Naive B cell (primary cell): ENCODE measurements at regions not wholly inside any gene's neighbourhood (a gene's known extent, or its start where the extent isn't known, plus 50 kb on each side); places are given as distances from the start of the nearest gene placed in this dataset.
"Not testable (repeated sequence)": the region's sequence is repeated elsewhere in the genome, so short reads cannot be mapped to it uniquely, and the experiment has no call there.

ENCODE experiments used
- ATAC-seq, 2 donors: fragments of 150-1000 bp; cut with Tn5 transposase; 2 replicates each; pipeline ENCODE4 v1.10.0; 2021; ENCODE audit warnings: low read depth in 2 of 2, mild to moderate bottlenecking in 2 of 2, moderate library complexity in 2 of 2
- DNase-seq: peaks from one replicate; pipeline ENCODE4 v3.0.0; 2022
- H3K27ac Mint-ChIP-seq, 6 donors: one replicate each; pipeline ENCODE4 v1.8.0; 2020 to 2022; ENCODE audit warnings: mild to moderate bottlenecking in 6 of 6, mixed read lengths in 6 of 6, moderate library complexity in 5 of 6, inconsistent platforms in 2 of 6
- H3K27me3 Mint-ChIP-seq, 3 donors: one replicate each; pipeline ENCODE4 v1.8.0; 2021 to 2022; ENCODE audit warnings: mixed read lengths in 3 of 3, mild to moderate bottlenecking in 1 of 3
- H3K36me3 Mint-ChIP-seq, 2 donors: one replicate each; pipeline ENCODE4 v1.8.0; 2020 to 2022; ENCODE audit warnings: mixed read lengths in 2 of 2, inconsistent platforms in 1 of 2, mild to moderate bottlenecking in 1 of 2
- H3K4me1 Mint-ChIP-seq, 3 donors: one replicate each; pipeline ENCODE4 v1.8.0; 2020 to 2022; ENCODE audit warnings: mixed read lengths in 3 of 3, inconsistent platforms in 1 of 3, mild to moderate bottlenecking in 1 of 3, moderate library complexity in 1 of 3
- H3K4me3 Mint-ChIP-seq, 8 donors: one replicate each; pipeline ENCODE4 v1.8.0; 2020 to 2022; ENCODE audit warnings: mild to moderate bottlenecking in 8 of 8, mixed read lengths in 8 of 8, moderate library complexity in 8 of 8, inconsistent platforms in 2 of 8
- H3K9me3 Mint-ChIP-seq, 7 donors: one replicate each; pipeline ENCODE4 v1.8.0; 2020 to 2022; ENCODE audit warnings: mixed read lengths in 7 of 7, mild to moderate bottlenecking in 5 of 7, inconsistent platforms in 2 of 7, moderate library complexity in 1 of 7

DNA sequence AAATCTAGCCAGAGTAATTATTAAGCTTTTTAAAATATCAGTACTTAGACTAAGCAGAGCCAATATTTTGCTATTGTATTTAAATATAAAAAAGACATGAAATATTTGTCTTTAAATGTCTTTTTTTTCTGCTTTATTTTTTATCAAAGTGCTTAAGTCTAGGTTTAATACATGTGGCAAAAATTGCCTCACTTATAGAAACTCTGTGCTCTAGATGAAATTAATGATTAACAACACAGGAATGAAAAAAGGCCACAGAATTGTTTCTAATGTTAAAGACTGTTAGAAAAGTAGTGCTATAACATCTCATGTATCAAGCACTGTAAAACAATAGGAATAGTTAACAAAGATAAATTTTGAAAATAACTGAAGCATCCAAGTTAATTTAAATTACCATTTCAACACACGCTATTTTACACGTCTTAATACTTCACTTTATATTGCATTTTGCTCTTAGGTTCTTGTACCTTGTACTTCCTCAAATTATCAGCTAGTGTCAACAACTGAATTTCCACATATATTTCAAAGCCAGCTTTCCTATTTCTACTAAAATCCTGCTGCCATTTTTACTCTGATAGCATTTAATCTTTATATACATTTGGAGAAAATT, 1515.1 kb downstream of the HACE1 start:
- no peak for ATAC-seq
- no peak for DNase-seq
- H3K27me3 Mint-ChIP-seq = no peaks in the 10 kb centered on the region
- no peak overlapping the region for H3K4me3 Mint-ChIP-seq
- no peak overlapping the region for H3K27ac Mint-ChIP-seq
- peaks cover 0 to 2% (median 0%) of the 10 kb centered on the region in 7 donors for H3K9me3 Mint-ChIP-seq
- no peaks in the 10 kb centered on the region for H3K36me3 Mint-ChIP-seq
- no peaks in the 10 kb centered on the region for H3K4me1 Mint-ChIP-seq

DNA sequence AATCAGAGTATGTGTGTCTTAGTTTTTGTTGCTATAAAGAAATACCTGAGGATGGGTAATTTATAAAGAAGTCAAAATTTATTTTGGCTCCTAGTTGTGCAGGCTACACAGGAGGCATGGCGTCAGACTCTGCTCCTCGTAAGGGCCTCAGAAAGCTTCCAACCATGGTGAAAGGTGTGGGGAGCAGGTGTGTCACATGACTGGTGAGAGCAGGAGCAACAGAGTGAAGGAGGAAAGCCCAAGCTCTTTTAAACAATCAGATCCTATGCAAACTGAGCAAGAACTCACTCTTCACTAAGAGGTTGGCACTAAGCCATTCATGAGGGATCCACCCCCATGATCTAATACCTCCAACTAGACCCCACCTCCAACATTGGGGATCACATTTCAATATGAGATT, 1524.3 kb downstream of the HACE1 start:
- no peak overlapping the region for H3K27ac Mint-ChIP-seq
- H3K36me3 Mint-ChIP-seq = no peaks in the 10 kb centered on the region
- no peaks in the 10 kb centered on the region for H3K27me3 Mint-ChIP-seq
- no peaks in the 10 kb centered on the region for H3K4me1 Mint-ChIP-seq
- ATAC-seq (no peak), DNase-seq (no peak)
- no peak overlapping the region for H3K4me3 Mint-ChIP-seq
- peaks cover 0 to 5% (median 0%) of the 10 kb centered on the region in 7 donors for H3K9me3 Mint-ChIP-seq

DNA sequence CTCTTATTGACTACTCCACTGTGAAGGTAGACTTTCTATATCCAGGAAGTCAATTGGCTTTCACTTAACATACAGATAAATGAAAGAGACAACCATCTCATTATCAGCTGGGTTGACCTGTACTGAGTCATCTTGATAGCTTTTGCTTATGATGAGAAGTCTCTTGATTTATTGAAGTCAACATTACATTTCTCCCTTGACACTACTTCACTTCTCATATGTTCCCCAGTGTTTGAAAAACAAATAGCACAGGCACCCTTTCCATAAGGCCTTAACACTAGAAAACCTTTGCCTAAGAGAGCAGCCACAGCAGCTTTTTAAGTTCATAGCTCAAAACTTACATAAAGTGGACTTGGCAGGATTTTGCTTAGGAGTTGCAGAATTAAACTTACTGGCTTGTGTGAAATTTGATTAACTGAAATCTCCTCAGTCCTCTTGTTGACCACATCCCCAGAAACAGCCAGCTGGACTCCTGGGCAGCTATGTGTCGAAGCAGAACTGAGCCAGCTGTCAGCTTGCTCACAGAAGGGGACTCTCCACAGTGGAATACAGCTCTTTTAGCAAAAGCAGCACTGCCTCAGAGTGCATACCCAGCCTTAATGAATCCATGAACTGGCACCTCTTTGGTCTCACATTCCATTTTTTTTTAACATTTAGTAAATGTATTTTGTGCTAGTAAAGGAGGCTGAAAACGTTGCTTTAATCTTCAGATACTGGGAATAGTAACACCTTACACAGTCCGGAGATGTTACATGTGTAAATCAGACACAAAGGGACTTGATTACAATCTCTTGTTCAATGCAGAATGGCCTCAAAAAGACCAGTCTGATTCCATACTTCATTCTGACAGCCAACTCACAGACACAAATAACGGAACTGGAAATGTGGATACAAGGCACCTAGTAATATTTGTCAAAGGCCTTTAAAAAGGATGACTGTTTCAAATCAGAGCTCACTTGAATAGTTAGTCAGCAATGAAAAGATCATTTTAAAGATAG, 1532.7 kb downstream of the HACE1 start:
- ATAC-seq (no peak), DNase-seq (no peak)
- Mint-ChIP-seq H3K27ac (no peak overlapping the region), H3K9me3 (peaks cover 0 to 5% (median 0%) of the 10 kb centered on the region in 7 donors), H3K36me3 (no peaks in the 10 kb centered on the region), H3K27me3 (no peaks in the 10 kb centered on the region), H3K4me1 (no peaks in the 10 kb centered on the region), H3K4me3 (no peak overlapping the region)

DNA sequence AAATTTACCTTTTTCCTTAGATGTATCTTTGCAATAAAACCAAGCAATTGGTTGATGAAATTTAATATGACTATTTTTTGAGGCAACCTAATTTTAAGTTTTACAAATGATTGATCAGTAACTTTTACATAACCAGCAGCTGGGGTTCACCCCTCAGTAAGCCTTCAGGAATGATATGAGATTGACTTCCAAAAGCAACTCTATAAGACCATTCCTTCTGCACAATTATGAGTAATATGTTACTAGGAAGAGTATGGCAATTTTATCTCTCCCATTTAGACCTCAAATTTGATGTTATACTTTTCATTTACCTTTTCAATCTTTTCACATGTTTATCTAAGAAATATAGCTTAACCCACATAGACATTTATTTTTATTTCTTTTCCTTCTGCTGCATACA, 1546.3 kb downstream of the HACE1 start:
- Mint-ChIP-seq H3K27ac (no peak overlapping the region), H3K27me3 (no peaks in the 10 kb centered on the region), H3K9me3 (peaks cover 2 to 10% (median 7%) of the 10 kb centered on the region in 7 donors), H3K4me3 (no peak overlapping the region), H3K36me3 (no peaks in the 10 kb centered on the region), H3K4me1 (no peaks in the 10 kb centered on the region)
- no peak for ATAC-seq
- DNase-seq = no peak

DNA sequence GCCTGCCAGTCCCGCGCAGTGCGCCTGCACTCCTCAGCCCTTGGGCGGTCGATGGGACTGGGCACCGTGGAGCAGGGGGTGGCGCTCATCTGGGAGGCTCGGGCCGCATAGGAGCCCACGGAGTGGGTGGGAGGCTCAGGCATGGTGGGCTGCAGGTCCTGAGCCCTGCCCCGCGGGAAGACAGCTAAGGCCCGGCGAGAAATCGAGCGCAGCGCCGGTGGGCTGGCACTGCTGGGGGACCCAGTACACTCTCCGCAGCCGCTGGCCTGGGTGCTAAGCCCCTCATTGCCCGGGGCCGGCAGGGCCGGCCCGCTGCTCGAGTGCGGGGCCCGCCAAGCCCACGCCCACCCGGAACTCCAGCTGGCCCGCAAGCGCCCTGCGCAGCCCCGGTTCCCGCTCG, 1565.3 kb downstream of the HACE1 start:
- H3K36me3 Mint-ChIP-seq, H3K27ac Mint-ChIP-seq, H3K27me3 Mint-ChIP-seq, H3K4me3 Mint-ChIP-seq, ATAC-seq, DNase-seq, H3K4me1 Mint-ChIP-seq, H3K9me3 Mint-ChIP-seq: not testable (repeated sequence)

DNA sequence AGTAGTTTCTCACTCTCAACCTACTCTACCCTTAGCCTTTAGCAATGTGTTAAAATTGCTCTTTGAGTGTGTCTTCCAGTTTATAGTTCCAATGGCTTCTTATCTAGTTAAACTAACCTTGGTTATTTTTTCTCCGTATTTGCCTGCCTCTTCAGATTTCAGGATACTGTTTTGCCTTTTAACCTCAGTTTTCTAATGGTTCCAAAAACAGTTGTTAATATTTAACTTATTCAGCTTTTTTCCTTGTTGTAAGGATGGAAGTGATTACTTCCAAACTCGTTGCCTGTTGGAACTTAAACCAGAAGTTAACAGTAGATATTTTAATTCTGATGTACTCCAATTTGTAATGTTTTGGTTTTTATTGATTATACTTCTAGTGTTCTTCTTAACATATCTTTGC, 1574.9 kb downstream of the HACE1 start:
- no peaks in the 10 kb centered on the region for H3K27me3 Mint-ChIP-seq

DNA sequence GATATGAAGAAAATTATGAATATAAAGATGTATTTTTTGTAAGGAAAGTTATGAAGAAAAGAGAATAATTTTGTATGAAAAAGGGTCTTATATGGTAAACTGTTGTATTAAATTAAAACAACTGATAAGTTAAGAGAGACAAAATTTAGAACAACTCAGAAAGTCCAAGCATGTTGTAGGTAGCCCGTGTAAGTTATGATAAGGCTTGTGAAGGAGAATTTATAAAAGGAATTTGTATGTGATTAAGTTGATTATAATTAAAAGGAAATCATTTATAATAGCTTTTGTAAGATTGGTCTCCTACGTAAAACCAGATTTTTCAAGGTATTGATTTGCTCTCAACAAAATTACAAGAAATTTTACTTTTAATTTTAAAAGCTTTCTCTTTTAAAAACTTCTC, 1579.3 kb downstream of the HACE1 start:
- no peaks in the 10 kb centered on the region for H3K27me3 Mint-ChIP-seq
- no peaks in the 10 kb centered on the region for H3K4me1 Mint-ChIP-seq
- no peak overlapping the region for H3K27ac Mint-ChIP-seq
- H3K4me3 Mint-ChIP-seq = no peak overlapping the region
- H3K36me3 Mint-ChIP-seq = no peaks in the 10 kb centered on the region
- H3K9me3 Mint-ChIP-seq = peaks cover 0 to 6% (median 3%) of the 10 kb centered on the region in 7 donors
- DNase-seq (no peak), ATAC-seq (no peak)

More for the DNA sequence above, 1574.9 kb downstream of the HACE1 start:
- ATAC-seq = no peak
- Mint-ChIP-seq H3K36me3 (no peaks in the 10 kb centered on the region), H3K27ac (no peak overlapping the region), H3K9me3 (peaks cover 0 to 4% (median 0%) of the 10 kb centered on the region in 7 donors), H3K4me1 (no peaks in the 10 kb centered on the region), H3K4me3 (no peak overlapping the region)
- no peak for DNase-seq

DNA sequence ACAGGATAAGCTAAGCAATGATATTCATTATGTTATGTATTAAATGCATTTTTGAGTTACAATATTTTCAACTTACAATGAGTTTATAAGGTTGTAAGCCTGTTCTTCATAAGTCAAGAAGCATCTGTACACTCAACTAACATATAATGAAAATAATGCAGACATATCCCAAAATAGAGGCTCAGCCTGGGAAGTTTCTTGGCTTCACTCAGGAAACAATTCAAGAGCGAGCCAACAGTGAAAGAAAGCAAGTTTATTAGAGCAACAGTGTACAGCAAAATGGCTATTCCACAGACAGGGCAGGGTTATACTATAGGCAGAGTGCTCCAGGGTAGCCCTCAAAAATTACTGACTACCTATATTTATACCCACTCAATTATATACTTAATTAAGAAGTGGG, 1581.8 kb downstream of the HACE1 start:
- no peaks in the 10 kb centered on the region for H3K27me3 Mint-ChIP-seq
- no peak overlapping the region for H3K27ac Mint-ChIP-seq
- no peak for DNase-seq
- ATAC-seq = no peak
- peaks cover 0 to 6% (median 3%) of the 10 kb centered on the region in 7 donors for H3K9me3 Mint-ChIP-seq
- no peaks in the 10 kb centered on the region for H3K4me1 Mint-ChIP-seq
- H3K4me3 Mint-ChIP-seq = no peak overlapping the region
- no peaks in the 10 kb centered on the region for H3K36me3 Mint-ChIP-seq

DNA sequence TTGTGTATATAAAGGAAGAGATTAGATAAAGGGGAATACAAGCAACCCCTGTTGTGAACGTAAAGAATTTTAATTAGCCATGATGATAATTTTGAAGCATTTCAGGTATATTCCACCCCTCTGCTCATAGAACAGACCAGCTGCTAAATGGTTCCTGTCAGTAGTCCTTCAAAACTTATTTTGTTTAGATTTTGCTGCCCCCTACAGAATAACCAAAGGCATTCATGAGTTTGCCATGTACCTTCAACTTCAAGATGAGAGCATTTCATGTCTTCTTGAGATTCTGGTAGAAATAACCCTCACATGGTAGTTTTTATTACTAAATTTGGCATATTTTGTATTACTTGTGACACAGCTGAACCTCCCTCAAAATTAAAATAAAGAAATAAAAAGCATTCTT, 1586.7 kb downstream of the HACE1 start:
- Mint-ChIP-seq H3K27ac (no peak overlapping the region), H3K4me1 (no peaks in the 10 kb centered on the region), H3K4me3 (no peak overlapping the region), H3K9me3 (no peaks in the 10 kb centered on the region), H3K36me3 (no peaks in the 10 kb centered on the region), H3K27me3 (no peaks in the 10 kb centered on the region)
- DNase-seq (no peak), ATAC-seq (no peak)

DNA sequence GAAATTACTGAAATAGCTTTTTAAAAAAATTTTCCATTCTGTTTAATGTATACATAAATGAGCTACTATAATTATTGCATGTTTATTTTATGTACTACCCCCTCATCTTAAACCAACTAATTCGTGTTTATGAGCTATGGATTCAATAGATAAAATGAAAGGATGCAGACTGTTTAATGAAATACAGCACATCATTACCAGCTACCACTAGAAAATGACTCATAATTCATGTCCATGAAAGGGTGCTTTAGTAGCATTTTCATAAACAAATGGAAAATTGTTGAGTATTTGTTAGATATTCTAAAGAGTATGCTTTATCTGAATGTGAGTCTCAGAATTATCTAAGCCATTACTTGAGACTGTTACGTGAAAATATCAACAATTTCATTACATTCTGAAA, 1590.1 kb downstream of the HACE1 start:
- H3K27me3 Mint-ChIP-seq = no peaks in the 10 kb centered on the region
- H3K36me3 Mint-ChIP-seq = no peaks in the 10 kb centered on the region
- no peak for DNase-seq
- H3K4me3 Mint-ChIP-seq = no peak overlapping the region
- no peak overlapping the region for H3K27ac Mint-ChIP-seq
- no peaks in the 10 kb centered on the region for H3K4me1 Mint-ChIP-seq
- H3K9me3 Mint-ChIP-seq = peaks cover 0 to 3% (median 0%) of the 10 kb centered on the region in 7 donors
- ATAC-seq = no peak

DNA sequence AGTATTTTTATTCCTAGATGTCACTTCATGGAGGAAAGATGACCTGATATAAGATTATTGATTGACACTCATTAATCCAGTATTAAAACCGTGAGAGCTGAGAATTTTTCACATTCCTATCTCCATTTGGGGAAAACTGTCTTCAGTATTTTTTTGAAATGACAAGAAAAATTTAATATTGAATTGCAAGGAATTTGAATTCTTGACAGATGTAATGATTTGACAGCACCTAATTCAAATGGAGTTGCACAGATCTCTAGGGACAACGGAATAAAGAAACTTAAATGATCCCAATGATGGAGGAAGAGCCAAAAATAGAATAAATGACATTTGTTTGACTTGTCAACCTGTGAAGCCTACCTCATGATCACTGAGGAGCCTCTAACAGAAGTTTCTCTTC, 1591.4 kb downstream of the HACE1 start:
- Mint-ChIP-seq H3K4me3 (no peak overlapping the region), H3K27me3 (no peaks in the 10 kb centered on the region), H3K36me3 (no peaks in the 10 kb centered on the region), H3K4me1 (no peaks in the 10 kb centered on the region), H3K27ac (no peak overlapping the region), H3K9me3 (peaks cover 0 to 3% (median 0%) of the 10 kb centered on the region in 7 donors)
- ATAC-seq (no peak), DNase-seq (no peak)

DNA sequence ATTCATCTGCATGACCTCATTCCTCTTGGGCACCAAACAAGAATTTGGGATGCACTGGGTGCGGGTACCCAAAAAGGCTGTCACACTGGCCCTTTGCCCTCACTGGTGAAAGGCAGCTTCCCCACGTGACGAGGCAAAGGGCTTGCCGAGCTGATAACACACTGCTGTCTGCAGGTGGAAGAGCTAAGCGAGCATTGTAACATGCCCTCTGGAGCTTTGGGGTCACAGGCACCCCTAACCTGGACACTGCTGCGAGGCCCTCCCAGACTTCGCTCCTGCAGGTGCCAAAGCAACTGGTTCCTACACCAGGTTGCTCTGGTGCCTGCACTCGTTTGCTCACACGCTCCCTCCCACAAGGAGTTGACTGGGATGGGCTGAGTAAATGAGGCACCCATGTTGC, 1595.7 kb downstream of the HACE1 start:
- no peak overlapping the region for H3K27ac Mint-ChIP-seq
- H3K4me3 Mint-ChIP-seq = no peak overlapping the region
- no peaks in the 10 kb centered on the region for H3K36me3 Mint-ChIP-seq
- H3K9me3 Mint-ChIP-seq = peaks cover 0 to 7% (median 2%) of the 10 kb centered on the region in 7 donors
- DNase-seq (no peak), ATAC-seq (no peak)
- H3K4me1 Mint-ChIP-seq = no peaks in the 10 kb centered on the region
- H3K27me3 Mint-ChIP-seq = no peaks in the 10 kb centered on the region

DNA sequence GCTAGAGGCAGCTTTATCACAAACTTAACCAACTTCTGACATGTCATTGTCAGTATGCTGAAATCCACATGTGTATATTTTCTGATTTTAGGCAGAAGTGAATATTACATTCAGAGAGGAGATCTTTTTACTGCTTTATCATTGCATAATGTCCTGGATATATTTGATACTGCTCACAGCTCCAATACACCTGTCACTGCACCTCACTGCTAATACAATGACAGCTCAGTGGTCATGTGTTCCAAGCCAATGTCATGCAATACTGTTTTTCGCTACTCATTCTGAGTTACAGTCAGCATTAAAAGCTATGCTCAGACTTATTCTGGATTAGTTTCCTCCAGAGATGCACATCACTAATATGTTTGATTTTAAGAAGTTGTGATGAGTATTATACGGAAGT, 1604.6 kb downstream of the HACE1 start:
- peaks cover 0 to 8% (median 3%) of the 10 kb centered on the region in 7 donors for H3K9me3 Mint-ChIP-seq
- no peaks in the 10 kb centered on the region for H3K4me1 Mint-ChIP-seq
- no peak overlapping the region for H3K4me3 Mint-ChIP-seq
- no peak for DNase-seq
- no peaks in the 10 kb centered on the region for H3K27me3 Mint-ChIP-seq
- no peak overlapping the region for H3K27ac Mint-ChIP-seq
- ATAC-seq = no peak
- no peaks in the 10 kb centered on the region for H3K36me3 Mint-ChIP-seq

DNA sequence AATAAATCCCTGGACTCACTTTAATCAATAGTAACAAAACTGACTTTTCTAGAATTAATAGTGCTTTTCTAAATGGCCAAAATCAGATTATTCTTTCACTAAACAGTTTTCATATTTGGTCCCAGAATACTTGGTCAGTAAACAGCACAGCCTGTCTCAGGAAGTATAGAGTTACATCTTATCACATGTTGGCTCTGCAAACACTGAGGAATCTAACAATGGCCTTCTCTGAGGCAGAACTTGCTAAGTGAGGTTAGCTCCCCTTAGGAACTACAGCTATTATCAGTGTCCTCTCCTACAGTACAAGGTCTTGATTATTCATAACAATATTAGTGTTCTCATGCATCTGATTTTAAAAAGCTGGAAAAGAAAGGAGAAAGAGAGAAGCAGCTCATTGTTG, 1622.8 kb downstream of the HACE1 start:
- no peaks in the 10 kb centered on the region for H3K36me3 Mint-ChIP-seq
- no peaks in the 10 kb centered on the region for H3K27me3 Mint-ChIP-seq
- no peak overlapping the region for H3K27ac Mint-ChIP-seq
- no peak overlapping the region for H3K4me3 Mint-ChIP-seq
- peaks cover 0 to 5% (median 0%) of the 10 kb centered on the region in 7 donors for H3K9me3 Mint-ChIP-seq
- DNase-seq (no peak), ATAC-seq (no peak)
- H3K4me1 Mint-ChIP-seq = no peaks in the 10 kb centered on the region
